ENCODE measurements at regions not wholly inside any gene's neighbourhood (a gene's known extent, or its start where the extent isn't known, plus 50 kb on each side); places are given as distances from the start of the nearest gene placed in this dataset.
A peak's percentile ranks its signal among the peaks of the same experiment; 100 is the strongest.

DNA sequence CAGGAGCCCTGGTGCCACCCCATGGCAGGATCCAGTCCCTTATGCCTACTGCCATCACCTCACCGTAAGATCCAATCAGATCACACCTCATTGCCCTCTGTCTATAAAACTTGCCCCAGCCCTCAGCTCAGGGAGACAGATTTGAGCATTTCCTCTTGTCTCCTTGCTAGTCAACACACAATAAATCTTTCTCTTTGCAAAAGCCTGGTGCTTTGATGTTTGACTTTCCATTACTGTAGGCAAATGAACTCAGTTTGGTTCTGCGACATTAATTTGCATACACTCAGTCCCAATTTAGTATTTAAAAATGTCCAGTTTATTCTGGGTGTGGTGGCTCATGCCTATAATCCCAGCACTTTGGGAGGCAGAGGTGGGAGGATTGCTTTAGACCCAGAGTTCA lies 188.4 kb downstream of the AEBP2 start:
- DNase-seq, result no peak

DNA sequence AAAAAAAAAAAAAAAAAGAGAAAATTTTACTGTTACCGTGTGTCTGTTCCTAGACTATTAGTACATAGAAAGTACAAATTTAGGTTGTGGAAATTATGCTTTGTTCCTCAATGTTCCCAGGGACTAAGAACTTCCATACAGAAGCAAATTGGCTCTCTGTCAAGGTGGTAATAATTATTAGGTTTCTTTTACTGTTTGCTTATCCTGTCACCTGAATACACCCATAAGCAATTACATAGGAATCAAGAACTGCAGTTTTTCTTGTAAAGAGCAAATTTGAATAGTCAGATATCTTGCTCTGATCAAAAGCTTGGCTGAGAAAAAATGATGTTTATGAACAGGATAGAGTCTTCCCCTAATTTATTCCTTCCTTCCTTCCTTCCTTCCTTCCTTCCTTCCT lies 191.2 kb downstream of the AEBP2 start:
- DNase-seq, result no peak

DNA sequence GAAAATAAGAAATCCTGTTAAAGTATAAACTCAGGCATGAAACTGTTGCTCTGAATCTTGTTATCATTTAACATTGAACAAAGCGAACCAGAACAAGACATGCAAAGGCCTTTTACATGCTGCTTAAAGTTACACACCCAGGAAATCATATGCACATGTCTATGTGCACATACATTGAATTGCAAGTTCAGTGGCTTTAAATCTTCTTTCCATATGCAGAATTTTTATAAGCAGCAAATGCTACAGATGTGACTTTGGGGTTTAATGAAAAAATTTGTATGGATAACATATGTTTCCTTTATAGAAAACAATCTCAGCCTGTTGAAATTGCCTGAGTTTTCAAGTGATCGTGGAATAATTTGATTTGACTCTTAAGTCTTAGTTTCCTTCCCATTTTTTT lies 193.9 kb downstream of the AEBP2 start:
- no peak for DNase-seq

DNA sequence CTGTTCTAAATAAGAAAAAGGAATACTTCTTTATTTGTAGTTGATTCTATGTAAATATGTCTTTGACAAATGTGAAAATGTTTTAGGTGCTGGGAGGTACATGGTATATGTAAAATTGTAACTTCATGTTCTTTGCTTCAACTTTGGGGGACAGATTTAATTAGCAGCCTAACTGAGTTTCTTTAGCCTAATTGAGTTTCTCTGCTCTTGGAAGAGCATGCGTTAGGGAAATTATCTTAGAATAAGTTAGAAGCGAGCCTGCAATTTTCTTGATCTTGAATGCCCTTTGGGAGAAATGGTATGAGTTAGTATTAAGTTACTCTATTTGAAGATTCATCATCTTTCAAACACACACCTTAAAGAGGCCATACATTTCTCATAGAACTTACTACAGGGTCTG lies 194.3 kb downstream of the AEBP2 start:
- no peak for DNase-seq

DNA sequence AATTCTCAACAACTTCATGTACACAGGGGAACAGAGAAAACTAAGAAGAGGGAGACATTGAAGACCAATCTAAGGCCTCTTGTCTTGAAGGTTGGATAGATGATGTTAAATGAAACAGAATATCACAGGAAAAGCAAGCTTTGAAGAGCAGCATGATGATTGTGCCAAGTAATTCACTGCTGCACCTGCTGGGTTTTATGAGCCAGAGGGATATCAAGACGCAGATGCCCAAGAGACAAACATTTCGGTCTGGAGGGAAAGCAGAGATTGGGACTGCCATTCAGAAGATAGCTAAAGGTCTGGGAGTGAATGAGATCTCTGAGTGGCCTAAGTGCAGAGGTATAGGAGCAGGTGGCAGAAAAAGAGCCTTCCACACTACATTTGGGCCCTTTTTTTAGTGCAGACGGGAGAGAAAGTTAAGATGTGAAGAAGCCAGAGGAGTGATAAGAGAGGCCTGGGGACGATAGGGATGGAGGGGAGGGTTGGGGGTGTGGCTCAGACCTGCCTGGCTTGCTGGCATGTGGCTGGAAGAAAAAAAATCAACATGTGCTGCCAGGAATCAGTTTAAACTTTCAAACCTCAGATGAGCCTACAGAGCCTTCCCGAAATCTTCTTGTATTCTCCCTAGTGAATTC lies 200.6 kb downstream of the AEBP2 start:
- DNase-seq, result no peak

DNA sequence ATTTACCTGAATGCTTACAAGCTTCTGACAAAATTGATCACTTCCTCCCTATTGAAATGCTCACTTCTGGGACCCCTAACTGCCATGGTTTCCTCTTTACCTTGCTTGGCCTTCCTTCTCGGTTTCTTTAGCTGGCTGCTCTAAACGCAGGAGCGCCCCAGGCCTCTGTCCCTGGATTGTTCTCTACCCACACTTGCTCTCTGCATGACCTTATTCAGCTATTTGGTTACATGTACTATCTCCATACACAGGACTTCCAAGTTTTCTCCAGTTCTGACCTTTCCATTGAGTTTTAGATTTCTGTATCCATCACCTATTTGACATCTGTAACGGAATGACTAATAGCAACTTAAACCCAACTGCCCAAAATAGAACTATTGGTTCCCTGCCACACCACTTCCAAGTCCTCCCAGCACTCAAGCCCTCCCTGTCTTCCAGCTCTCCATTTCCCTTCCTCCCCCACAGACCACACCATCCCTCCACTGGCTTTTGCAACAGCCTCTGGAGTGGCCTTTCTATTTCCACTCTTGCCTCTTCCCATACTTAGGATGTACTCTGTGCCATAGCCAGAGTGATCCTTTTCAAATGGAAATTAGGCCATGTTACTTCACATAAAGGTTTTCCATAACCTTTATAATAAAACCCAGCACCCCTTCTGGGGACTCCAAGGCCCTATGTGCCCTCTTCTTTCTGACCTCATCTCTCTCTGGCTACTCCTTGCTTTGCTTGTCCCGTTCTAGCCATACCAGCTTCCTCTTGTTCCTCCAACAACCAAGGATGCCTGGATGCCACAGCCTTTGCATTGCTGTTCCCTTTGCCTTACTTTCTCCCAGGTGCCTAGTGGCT lies 202.2 kb downstream of the AEBP2 start:
- no peak for DNase-seq

DNA sequence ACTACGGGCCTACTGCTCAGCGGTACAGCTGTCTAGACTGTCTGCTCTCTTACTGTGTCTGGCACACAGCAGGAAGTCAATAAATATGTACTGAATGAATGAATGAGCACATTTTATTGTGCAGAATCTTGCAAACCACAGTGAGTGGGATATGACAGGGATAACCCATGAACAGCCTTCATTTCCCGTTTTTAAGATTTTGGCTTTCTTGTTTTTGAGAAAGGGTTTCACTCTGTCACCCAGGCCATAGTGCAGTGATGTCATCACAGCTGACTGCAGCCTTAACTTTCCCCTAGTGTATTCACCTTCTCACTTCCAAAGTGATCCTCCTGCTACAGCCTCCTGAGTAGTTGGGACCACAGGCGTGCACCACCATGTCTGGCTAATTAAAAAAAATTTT lies 203.1 kb downstream of the AEBP2 start:
- DNase-seq, result no peak

DNA sequence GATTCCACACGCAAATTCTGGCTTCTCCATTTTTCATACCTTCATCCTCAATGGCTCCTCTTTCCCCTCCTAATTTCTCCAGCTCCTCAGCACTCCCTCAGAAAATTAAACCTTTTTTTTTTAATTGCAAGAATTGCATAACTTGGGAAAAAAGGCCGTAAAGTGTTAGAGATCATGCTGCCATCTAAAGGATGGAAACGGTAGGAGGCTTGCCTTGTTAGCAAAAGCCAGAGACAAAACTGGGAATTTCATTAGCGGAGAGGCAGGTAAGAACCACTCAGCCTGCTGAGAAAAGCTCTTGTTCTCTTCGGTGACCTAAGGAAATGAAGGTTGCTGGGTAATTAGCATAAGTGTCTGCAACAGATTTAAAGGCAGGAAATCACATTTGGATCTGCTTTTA lies 204.3 kb downstream of the AEBP2 start:
- peak; percentile 15 for DNase-seq

DNA sequence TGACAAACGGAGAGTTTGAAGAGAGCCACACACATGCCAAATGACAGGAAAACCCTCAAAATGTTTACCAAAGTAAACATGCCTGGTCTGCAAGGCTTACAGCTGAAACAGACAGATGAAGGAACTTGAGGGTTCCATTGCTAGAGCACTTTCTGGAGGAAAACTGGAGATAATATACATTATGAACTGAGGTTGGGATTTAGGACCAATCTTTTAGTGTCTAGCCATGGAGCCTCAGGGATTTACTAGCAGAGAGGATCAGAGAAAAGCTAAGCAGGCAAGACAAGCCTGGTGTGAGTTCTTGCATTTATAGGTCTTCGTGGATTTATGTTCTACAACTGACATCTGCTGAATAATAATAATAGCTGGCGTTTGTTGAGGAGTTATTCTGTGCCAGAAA lies 205.3 kb downstream of the AEBP2 start:
- no peak for DNase-seq

DNA sequence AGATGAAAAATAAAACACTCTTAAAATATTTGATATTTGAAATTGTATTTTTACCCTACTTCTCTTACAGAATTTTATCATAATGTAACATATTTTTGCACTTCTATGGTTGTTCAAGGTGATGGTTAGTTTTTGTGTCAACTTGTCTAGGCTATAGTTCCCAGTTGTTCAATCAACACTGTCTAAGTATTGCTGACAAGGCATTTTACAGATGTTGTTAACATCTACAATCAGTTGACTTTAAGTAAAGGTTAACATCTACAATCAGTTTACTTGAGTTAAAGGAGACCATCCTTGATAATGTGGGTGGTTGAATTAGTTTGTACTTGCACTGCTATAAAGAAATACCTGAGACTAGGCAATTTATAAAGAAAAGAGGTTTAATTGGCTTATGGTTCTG lies 206.5 kb downstream of the AEBP2 start:
- no peak for DNase-seq

DNA sequence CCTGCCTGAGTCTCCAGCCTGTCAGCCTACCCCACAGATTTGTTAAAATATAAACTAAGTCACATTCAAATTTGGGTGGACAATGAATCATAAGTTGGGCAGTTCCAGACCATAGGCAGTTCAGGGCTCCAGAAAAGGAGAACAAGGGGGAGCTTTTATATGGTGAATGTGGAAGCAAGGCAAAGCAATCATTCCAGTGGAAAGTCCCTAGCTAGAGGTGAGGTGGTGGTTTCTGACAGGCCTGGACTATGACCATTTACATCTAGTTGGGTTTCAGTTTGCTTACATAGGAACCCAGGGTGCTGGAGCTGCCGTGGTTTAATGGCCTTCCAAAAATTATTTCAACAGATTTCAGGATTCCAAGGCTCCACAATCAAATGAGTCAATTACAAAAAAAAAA lies 207.3 kb downstream of the AEBP2 start:
- DNase-seq, result no peak

DNA sequence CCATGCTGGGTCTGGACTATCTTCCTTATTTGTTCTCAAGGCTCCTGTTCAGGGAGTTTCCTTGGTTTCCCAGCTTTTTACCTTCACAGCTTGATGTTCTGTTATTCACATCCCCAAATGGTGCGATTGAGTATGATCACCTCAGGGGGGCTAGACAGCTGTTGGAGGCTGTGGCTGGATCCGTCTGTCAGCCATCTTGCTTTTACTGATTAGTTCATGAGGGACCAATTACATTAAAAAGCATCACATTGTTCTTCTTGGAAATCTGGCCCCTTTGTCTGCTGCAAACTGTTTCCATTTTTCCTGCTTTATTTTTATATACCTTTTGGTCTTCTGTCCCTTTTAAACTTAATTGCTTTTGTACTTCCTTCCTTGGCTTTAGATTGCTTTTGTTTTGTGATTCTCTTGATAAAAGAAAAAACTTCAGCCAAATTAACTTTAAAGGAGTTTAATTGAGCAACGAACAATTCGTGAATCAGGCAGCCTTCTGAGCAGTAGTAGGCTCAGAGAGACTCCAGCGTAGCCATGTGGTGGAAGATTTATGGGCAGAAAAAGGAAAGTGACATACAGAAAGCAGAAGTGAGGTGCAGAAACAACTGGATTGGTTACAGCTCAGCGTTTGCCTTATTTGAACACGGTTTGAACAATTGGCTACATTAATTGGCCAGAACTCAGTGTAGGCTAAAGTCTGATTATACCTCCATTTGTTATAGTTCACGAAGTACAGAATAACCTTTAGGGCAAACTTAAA lies 208.7 kb downstream of the AEBP2 start:
- DNase-seq, result no peak

DNA sequence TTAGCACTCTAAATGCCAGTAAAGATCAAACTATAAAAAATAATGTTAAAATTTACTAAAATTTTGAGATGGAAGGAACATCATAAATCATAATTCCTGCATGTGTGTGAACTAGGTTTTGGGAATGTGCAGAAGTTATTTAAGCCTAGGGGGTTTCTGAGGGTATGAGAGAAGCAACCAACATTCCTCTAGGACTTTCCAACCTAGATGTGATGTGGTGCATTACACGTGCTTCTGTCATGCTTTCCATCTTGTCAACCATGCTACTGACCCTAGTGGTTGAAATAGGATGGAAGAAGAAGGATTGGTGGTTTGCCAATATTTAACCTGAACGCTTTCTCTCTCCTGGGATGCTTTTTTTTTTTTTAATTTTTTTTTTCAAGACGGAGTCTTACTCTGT lies 209.3 kb downstream of the AEBP2 start:
- no peak for DNase-seq

DNA sequence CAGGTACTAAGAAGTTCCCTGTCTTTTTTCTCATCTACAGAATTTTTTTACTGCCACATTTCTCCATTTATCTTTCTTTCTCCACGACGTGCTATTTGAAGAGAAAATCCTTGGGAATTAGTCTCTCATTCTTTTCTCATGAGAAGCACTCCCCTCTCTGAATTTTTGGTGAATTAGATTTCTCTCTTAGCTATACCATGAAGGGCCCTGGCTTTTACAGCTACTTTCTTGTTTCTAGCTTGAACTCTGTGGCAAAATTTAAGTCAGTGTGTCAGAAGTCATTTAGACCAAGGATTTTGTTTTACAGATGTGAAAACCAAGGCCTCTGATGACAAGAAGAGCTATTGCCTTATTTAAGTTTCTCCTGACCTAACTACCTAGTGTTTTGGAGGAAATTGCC lies 213.1 kb downstream of the AEBP2 start:
- DNase-seq, result no peak

DNA sequence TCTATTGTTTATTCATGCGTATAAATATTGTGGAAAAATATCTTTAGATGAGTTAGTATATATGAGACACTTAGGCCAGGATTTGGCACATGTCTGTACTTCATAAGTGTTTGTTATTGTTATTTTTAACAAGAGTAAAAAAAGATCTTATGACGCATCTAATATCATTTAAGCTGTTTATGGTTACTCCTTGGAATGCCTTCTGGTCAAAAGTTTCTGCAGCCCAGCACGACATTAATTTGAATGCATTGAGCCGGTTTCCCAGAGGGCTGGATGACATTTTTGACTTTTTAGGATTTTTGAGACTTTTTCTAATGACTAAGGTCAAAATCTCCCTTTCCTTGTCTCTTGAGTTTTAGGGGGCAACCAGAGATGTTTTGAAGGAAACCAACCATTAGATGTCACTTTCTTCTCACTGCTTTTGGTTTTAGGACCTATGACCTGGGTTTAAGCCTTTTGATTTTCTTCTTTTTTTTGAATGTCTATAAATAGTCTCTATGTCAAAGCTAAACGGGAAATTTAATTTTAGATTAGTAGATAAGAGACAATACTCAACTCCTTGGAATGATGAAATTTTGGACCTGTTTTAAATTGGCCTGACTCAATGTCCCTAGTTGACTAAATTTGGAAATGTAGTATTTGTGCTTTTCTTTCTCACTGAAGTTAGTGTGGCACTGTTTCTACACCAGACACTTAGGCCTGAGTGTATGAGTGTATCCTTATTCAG lies 215.5 kb downstream of the AEBP2 start:
- no peak for DNase-seq

DNA sequence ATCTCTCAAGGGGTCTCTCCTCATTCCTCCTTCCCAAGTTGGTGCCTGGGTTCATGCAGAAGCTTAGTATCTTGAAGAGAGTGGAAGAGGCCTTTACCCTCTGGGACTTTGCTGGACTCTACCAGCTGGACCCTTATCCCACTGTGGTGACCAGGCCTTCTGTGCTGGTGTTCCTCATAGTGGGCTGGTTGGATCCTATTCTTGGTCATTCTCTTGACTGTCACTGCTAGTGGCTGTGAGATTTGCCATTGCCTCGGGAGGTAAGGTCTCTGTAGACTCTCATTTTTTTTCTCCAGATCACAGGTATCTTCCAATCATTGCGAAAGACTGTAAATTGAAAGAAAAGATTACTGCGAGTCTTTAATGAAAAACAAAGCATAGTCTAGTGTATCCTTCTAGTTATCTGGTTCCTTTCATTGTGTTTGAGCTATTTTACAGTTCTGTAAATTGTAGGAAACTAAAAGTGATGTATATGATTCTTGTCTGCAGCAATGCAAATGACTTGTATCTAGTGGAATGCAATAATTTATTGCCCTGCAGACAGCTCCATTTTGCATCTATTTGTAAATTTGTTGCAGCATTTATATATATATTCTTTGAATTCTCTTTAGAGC lies 217.9 kb downstream of the AEBP2 start:
- no peak for DNase-seq

DNA sequence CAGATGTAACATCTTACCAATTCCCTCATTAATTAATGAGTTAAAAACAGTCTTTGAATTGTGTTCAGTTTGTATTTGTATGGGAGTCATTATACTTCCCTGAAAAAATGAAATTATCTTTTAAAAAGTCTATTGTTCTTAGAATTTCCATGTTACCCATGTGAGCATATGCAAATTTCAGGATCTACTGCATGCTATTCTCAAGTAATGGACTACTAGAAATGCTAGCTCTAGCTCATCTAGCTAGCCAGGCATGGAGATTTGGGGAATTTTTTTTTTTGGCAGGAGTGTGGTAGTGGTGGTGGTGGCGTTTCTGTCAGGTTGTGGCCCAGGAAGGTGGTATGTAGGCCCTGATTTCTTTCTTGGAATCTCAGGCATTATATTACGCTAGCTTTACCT lies 218.4 kb downstream of the AEBP2 start:
- DNase-seq, result no peak

DNA sequence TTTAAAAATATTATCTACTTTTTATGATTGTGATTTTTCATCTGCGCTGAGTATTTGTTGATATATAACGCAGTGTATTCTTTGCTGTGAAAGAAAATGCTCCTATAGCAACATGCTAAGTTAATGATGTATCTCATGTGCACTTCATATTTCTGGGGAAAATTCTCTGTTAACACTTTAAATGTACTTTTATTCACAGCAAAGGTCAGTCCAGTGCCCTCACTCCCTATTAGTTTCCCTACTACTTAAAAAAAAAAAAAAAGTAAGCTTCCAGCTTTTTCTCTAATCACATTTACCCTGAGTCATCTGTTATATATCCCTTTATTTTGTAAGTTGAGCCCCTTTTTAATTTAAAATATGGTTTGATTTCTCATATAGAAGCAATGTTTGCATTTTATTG lies 219.8 kb downstream of the AEBP2 start:
- no peak for DNase-seq

DNA sequence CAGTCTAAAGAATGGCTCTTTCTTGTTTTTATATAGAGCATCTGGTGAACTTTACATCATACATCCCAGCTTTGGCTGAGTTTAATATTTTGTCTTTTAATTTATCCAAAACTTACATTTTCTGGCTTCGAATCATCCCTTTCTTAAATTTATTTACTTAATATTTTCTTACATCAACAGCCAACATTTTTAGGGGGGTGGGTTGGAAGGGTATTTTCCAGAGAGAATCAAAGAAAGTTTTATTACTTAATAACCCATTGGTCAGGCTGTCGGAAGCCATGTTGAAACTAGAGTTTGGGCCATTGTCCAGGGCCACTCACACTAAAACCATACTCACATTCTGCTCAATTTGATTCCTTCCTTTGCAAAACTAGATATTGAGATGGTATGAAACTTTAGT lies 220.2 kb downstream of the AEBP2 start:
- DNase-seq, result no peak

DNA sequence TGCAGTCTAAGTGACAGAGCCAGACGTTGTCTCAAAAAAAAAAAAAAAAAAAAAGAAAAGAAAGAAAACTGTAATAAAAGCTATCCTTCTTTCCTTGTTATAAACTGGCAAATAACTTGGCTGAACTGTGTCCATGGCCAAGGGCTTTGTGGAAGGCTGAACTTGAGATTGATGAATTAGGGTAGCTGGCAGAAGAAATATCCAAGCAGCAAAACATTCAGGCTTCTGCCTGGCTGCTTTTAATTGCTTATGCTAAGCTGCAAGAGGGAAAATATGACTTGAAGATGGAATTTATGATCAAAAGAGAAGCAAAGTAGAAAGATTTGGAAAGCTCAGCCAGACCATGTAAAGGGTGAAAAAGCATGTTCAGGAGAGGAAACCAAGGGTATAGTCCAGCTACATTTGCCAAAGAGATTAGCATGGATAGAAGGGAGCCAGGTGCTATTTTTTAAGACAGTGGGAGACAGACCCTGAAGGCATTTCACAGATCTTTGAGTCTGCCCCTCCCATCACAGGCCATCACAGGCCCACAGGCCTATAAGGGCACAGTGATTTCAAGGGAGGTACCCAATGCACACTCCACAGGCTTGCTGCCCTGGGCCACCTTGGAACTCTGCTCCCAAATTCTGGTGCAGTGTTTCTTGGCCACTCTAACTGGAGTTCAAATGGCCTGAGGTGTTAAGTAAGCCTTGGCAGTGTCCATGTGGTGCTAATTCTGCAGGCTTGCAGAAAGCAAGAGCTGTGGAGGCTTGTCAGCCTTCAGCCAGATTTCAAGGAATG lies 226.0 kb downstream of the AEBP2 start:
- no peak for DNase-seq

DNA sequence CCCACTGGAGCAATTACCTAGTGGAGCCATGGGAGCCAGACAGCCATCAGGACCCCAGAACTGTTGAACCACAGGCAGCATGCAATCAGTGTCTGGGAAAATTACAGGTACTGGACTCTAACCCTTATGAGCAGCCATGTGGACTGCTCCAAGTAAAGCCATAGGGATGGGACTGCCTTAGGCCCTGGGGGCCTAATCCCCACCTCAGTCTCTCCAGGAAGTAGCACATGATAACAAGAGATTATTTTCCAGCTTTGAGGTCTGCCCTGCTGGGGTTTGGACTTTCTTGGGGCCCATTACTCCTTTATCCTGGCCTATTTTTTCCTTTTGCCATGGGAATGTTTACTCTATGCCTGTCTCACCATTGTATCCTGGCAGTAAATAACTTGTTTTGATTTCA lies 226.8 kb downstream of the AEBP2 start:
- no peak for DNase-seq

DNA sequence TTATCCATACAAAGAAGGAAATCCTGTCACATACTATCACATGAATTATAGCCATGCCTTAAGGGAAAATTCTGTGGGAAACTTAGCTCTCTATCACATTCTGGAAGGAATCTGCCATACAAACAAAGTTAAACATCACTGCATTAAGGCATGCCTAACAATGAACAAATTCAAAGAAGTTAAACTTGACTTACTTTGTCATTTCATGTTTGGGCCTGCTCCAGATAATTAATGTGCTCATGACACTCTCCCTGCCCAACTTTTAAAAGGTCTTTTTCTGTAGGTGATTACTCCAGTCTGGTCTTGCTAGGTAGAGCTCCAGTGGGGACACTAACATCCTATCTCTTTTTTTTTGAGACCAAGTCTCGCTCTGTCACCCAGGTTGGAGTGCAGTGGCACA lies 230.5 kb downstream of the AEBP2 start:
- DNase-seq, result no peak

Data from NCI-H510A (cell line).